Keratinocyte (primary cell): ENCODE measurements at regions not wholly inside any gene's neighbourhood (a gene's known extent, or its start where the extent isn't known, plus 50 kb on each side); places are given as distances from the start of the nearest gene placed in this dataset.

Source experiments
- EZH2 ChIP-seq: IDR thresholded peaks from one replicate; pipeline ENCODE4 v1.6.1; 2012; ENCODE audit warnings: inconsistent platforms, mild to moderate bottlenecking, low read length, moderate library complexity
- TF ChIP-seq, protein P1 (sequence below), 3 experiments: IDR thresholded peaks in 1 of 3; conservative IDR thresholded peaks in 1 of 3; optimal IDR thresholded peaks in 1 of 3; 2 replicates in 2 of 3; 3 replicates in 1 of 3; pipeline versions ENCODE3 to v1.5.1; 2011; ENCODE audit warnings: low read length in 3 of 3, mild to moderate bottlenecking in 3 of 3, moderate library complexity in 2 of 3, control low read depth in 1 of 3, inconsistent platforms in 1 of 3; ENCODE audit not compliant: insufficient read depth in 2 of 3; ENCODE audit errors: extremely low read depth in 1 of 3

DNA sequence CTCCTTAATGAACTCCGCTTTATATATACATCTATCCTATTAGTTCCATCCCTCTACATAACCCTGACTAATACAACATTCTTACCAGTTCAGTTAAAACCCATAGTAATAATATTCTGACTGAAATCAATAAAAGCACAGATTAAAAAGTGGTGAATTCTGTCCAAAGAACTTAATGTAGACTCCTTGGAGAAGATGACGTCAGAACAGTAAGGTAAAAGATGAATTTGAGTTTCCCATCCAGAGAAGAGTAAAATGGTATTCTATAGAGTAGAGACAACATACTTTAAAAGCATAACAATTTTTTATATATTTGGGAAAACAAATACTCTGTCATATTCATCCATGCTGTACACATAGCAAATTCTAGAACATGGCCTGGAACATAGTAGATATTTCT is 418.0 kb upstream of the SYT1 start:
- TF ChIP-seq, protein P1, sequence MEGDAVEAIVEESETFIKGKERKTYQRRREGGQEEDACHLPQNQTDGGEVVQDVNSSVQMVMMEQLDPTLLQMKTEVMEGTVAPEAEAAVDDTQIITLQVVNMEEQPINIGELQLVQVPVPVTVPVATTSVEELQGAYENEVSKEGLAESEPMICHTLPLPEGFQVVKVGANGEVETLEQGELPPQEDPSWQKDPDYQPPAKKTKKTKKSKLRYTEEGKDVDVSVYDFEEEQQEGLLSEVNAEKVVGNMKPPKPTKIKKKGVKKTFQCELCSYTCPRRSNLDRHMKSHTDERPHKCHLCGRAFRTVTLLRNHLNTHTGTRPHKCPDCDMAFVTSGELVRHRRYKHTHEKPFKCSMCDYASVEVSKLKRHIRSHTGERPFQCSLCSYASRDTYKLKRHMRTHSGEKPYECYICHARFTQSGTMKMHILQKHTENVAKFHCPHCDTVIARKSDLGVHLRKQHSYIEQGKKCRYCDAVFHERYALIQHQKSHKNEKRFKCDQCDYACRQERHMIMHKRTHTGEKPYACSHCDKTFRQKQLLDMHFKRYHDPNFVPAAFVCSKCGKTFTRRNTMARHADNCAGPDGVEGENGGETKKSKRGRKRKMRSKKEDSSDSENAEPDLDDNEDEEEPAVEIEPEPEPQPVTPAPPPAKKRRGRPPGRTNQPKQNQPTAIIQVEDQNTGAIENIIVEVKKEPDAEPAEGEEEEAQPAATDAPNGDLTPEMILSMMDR (optimal IDR thresholded peaks at IDR 0.05 in 1 of 3, IDR thresholded peaks at IDR 0.05 in 1 of 3, conservative IDR thresholded peaks at IDR 0.05 in 1 of 3; ENCODE audit: extremely low read depth in 1 of 3, insufficient read depth in 2 of 3, low read length in 3 of 3): no peak
- TF ChIP-seq EZH2: no peak
